ENCODE measurements at regions not wholly inside any gene's neighbourhood (a gene's known extent, or its start where the extent isn't known, plus 50 kb on each side); places are given as distances from the start of the nearest gene placed in this dataset.
A peak's percentile ranks its signal among the peaks of the same experiment; 100 is the strongest.

- DNase-seq: no peak
Observed at GRCh38 chr7:113446791-113447190, 328.4 kb upstream of the SMIM30 start.

- DNase-seq: no peak
Observed at GRCh38 chr7:113446391-113446790, 328.0 kb upstream of the SMIM30 start.

GRCh38 chr7:113444261-113444660 lies 325.9 kb upstream of the SMIM30 start:
- no peak for DNase-seq

- DNase-seq: no peak
Observed at GRCh38 chr7:113440173-113440572, 321.8 kb upstream of the SMIM30 start.

- no peak for DNase-seq
Observed at GRCh38 chr7:113431406-113431805, 313.1 kb upstream of the SMIM30 start.

- DNase-seq: no peak
Observed at GRCh38 chr7:113424185-113424817, 305.9 kb upstream of the SMIM30 start.

- peak; percentile 26 for DNase-seq
Observed at GRCh38 chr7:113421696-113422330, 303.5 kb upstream of the SMIM30 start.

GRCh38 chr7:113414401-113415035 lies 296.2 kb upstream of the SMIM30 start:
- no peak for DNase-seq

- DNase-seq: no peak
Observed at GRCh38 chr7:113412410-113412809, 294.1 kb upstream of the SMIM30 start.

GRCh38 chr7:113410796-113411195 lies 292.4 kb upstream of the SMIM30 start:
- no peak for DNase-seq

- no peak for DNase-seq
Observed at GRCh38 chr7:113408999-113409398, 290.6 kb upstream of the SMIM30 start.

GRCh38 chr7:113405296-113406056 lies 287.1 kb upstream of the SMIM30 start:
- DNase-seq: no peak

- DNase-seq: no peak
Observed at GRCh38 chr7:113404245-113404644, 285.9 kb upstream of the SMIM30 start.

GRCh38 chr7:113402482-113402881 lies 284.1 kb upstream of the SMIM30 start:
- no peak for DNase-seq

GRCh38 chr7:113402005-113402404 lies 283.7 kb upstream of the SMIM30 start:
- DNase-seq: no peak

- DNase-seq: no peak
Observed at GRCh38 chr7:113394856-113395255, 276.5 kb upstream of the SMIM30 start.

GRCh38 chr7:113392841-113393540 lies 274.6 kb upstream of the SMIM30 start:
- DNase-seq: no peak

GRCh38 chr7:113392421-113392820 lies 274.1 kb upstream of the SMIM30 start:
- no peak for DNase-seq

- DNase-seq: no peak
Observed at GRCh38 chr7:113389112-113389646, 270.8 kb upstream of the SMIM30 start.

- DNase-seq: no peak
Observed at GRCh38 chr7:113383638-113384037, 265.3 kb upstream of the SMIM30 start.

GRCh38 chr7:113379746-113380145 lies 261.4 kb upstream of the SMIM30 start:
- no peak for DNase-seq

GRCh38 chr7:113374955-113375354 lies 256.6 kb upstream of the SMIM30 start:
- no peak for DNase-seq

- no peak for DNase-seq
Observed at GRCh38 chr7:113373863-113374262, 255.5 kb upstream of the SMIM30 start.
